C1 segment of cervical spinal cord (tissue), 14 donors: ENCODE measurements at regions not wholly inside any gene's neighbourhood (a gene's known extent, or its start where the extent isn't known, plus 50 kb on each side); places are given as distances from the start of the nearest gene placed in this dataset.
"Not testable (repeated sequence)": the region's sequence is repeated elsewhere in the genome, so short reads cannot be mapped to it uniquely, and the experiment has no call there.

Source experiments
- DNase-seq, 14 donors: peaks; one replicate each; lab custom pipeline; 2025; lab: John Stamatoyannopoulos, UW

DNA sequence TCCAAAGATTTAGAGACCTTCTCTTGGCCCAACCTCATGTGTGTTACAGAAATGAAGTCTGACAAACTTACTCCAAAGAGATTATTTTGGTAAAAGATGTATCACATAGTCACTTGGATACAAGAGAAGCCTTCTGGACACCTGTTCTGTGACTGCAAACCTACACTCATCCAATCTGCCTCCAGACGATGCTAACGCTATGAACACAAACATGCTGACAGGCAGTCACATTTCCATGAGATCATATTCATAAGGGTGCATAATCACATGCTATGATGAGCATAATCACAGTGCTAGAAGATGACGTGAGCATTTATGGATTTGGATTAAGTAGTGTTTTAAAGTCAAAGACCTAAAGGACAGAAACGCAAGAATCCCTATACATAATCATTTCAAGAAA is 340.2 kb downstream of the HACE1 start:
- no peak for DNase-seq

DNA sequence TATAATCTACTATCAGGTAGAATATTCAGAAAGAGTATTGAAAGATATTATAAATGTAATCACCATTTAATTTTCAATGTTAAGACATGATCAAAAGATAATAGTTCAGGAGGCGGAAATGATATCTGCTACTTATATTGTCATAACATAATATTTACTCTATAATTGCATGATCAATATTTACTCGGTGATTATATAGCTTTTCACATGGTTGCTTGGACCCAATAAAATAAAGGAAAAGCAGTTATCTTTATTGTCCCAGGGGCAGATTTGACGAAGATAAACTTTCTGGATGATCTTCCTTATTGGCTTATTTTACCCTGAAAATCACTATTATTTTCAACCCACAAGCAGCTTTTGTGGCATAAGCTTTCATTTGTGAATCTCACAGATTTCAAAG is 350.4 kb downstream of the HACE1 start:
- DNase-seq: no peak

DNA sequence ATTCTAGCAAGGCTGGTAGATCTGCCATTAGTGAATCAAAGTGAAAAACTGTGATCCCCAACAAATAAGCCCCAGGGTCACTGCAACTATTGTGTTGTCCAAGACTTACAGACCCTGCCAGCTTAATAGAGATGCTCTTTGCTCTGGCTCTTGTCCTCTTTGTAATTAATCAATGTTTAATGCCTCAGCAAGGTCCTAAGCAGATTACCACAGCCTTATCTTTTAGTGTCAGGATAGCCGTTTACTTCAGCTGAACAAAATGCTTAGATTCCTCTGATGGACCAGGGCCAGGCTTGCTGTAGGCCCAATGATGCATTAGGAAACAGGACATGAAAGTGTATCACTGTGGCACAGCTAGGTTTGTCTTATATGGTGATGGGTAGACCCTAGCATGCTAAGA is 353.3 kb downstream of the HACE1 start:
- DNase-seq: no peak

DNA sequence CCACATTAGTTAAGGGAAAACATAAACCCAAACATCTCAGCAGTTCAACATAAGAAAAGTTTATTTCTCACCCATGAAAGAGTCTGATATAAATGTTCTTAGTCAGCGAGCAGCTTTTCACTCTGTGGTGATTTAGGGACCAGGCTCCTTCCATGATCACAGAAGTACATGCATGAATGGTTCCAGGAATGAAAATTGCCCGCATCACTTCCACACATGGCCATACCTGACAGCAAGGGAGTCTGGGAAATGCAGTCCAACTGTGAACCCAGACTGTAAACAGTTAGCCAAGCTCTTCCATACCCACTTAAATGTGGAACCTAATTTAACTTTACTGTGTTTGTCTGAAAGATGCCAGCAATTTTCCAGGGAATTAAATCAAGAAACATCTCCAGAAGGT is 353.9 kb downstream of the HACE1 start:
- no peak for DNase-seq

DNA sequence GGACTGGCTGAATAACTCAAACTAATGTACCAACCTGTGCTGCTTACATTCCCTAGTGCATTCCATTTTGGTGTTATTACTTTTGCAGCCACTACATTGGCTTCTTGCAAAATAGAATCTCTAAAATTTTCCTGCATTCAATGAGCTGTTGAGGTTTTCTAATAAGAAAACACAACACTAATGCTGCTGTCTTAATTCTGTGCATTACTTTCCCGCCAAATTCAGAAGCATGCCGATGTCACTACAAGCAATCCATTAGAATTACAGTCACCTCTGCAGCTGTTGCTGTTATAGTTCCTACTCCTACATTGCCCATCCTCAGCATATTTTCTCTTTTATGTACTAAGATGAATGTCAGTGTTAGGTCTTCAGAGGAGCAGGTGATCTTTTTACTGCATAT is 359.5 kb downstream of the HACE1 start:
- DNase-seq: no peak

DNA sequence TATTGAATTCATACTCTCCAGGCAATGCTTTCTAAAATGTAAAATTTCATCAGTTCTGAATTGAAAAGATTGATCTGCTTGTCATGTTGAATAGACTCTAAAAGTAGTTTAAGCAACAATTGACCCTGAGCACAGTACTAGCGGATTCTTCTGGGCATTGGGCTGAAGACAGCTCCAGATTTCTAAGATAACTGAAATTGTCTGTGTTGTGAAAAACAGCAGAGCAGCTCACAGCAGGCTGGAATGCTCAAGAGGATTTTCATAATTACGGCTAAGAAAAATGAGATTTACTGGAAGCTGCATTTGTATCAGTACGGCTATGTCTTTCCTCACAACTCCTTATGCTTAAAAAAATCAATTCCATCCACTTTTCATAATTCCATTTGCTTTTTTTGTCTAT is 373.7 kb downstream of the HACE1 start:
- no peak for DNase-seq

DNA sequence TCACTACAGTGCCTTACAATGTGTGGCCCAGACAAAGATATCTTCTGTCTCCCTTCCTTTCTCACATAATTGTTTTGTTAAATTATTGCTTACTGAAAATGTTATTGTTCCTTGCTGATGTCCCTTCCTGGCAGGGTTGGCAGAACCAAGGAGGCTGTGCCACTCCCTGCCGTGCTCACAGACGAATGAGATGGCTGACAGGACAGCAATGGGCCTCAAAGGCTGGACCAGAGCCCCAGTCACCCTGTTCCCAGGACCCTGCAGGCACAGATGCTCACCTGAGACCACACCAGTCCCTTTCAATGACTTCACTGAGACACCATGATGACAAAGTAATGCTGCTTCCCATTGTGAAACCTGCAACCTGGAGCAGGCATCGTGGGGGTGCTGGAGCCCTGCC is 375.1 kb downstream of the HACE1 start:
- peak in 1 of 14 donors; percentile 66 for DNase-seq

DNA sequence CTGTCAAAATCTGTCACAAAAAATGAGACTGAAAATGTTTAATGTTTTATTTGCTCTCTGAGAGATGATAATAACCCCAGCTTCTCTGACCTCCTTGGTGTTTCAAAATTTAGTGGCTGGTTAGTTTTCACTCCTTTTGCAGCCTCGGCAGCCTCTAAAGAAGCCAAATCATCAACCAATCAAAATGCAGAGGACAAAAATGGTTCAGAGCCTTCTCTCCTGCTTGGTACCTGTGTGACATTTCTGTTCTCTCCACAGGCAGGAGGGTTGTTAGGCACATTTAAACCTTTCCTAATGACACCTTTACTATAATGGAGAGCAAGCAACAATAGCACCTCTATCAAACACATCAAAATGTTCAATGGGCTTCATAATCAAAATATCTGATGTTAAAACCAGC is 375.5 kb downstream of the HACE1 start:
- peak in 1 of 14 donors; percentile 66 for DNase-seq

DNA sequence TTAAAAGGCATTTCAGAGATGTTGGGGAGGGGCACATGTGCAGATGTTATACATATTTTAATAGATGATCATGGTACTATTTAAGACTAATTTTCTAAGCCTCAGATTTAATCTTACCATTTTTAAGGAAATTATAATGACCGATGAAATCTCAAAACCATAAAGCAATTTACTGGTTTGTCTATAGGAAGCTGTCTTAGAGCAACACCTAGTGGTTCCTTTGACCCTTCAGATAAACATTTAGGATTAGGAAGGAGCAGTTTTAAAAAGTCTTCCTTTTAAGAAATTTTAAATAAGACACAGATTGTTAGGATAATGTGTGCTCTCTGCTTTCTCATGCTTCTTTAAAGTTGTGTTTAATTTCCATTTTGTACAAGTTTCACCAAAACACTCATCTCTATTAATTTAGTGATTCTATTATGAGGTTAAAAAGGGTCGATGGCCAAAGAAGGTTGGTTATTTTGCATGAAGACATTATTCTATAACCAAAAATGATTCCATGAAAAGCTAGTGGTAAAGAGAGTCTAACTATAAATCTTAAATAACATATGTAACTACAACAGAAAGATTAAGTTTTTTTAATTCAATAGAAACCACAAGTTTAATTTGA is 376.4 kb downstream of the HACE1 start:
- peak in 1 of 14 donors; percentile 7 for DNase-seq

DNA sequence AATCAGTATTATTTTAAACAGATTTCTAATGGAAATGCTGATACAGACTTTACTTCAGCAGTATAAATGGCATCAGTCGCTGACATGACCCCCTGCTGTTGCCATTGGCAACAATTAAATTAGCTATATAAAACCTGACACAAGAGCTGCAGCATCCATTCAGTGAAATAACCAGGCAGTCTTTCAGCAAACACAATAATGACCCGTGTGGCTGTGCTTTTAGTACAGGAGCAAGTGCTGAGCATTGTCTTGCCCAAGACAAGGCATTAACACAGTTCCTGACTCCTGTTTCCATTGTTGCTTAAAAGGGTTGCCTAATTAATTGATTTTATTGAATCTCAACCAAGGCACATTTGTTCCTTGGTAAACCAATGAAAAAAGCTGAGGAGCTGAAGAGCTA is 382.1 kb downstream of the HACE1 start:
- no peak for DNase-seq

DNA sequence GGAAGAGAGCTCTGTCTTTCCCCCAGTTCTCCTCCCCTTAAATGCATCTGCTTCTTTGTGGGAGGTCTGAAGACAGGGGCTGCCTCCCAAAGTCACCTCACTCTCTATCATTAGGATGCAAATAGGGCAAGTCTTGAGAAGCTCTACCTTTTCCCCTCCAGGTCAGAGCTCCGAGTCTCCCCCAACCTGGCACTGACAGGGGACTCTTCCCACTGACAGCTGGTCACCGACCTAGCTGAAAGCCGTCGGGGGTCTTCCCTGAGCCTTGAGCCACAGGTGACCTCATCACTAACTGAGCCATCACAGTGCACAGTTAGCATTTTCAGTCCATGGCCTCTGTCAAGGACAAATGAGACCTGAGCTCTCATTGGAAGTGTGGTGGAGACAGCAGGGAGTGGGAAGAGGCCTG is 386.7 kb downstream of the HACE1 start:
- peak in 1 of 14 donors; percentile 58 for DNase-seq

DNA sequence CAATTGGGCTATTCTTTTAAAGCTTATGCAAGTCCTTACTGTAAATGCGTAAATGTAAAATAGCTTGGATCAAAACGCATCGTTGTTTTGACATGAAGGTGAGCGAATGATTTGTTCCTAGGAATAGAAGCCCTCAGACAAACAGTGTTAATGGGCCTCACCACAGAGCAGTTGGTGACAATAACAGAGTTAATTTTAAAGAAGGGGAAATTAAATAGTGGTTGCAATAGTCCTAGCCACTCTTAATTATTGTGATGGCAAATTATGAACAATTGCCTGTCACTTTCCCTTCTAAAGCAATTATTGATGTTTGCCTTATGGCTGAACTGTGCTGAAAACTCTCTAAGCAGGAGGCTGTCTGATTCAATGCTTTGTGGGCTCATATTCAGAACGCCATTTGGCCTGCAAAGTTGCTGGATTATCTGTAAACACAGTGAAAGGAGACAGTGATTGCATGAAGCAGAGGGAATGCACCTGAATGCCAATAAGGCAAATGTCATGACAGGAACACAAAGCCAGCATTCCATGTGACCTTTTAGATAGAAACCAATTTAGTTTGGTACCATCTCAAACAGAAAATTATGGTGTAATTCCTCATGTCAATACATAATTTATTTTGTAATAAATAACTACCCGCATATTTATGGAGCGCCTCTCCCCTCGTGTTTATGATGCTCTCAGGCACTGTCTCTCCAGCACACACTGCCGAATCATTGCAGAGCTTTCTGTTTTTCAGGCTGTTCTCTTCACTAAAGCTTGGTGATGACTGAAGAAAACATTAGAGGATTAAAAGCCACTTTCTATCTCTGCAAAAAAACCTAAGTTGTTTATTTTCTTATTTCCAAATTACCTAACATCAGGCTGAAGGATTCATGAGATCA is 387.5 kb downstream of the HACE1 start:
- peak in 1 of 14 donors; percentile 80 for DNase-seq

DNA sequence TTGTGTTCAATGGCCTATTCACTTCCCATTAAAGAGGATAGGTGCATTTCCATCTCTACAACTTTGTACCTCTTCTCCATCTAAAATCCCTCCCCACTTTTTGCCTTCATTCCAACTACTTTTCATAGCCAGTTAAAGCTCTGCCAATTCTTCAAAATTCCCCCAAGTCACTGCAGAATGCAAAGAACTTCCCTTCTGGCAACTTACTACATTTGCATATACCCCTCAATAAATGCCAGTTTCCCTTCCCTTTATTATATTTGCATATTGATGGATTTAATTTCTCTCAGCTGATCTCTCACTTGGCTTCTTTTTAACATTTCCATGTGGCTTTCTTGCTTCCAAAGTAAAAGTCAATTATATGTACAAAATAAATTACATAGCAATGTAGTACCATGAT is 393.4 kb downstream of the HACE1 start:
- DNase-seq: no peak

DNA sequence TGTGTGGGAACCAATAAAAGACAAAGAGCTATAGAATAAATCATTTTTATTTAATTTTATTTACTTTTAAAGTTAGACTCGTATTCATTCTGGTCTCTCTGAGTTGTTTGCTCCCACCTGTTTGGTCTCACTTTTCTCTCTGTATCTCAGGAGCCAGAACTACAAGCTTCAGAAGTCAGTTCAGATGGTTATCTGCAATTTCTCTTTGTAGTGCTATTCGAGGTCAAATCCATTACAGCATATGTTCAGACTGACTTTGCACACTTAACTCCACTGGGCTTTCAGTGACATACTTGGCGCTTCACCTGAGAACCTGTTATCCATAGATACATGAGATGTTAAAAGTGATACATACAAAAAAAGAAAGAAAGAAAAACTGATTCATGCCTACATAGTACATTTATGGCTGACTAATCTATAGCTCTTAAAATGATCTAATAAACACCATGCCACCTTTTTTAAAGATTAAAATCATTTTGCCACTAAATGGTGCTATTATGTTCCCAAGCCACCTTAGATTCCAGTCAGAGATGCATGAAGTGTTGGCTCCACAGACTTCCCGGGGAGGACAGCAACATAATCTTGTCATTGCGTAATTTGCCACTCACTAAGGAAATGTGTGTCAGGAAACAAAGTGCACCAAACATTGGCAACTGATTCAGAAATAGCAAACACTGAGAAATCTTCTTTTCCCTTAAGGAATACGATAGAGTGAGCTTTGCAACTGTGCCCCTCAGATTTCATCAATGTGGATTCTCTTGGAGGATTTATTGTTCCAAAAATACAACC is 396.7 kb downstream of the HACE1 start:
- DNase-seq: no peak

DNA sequence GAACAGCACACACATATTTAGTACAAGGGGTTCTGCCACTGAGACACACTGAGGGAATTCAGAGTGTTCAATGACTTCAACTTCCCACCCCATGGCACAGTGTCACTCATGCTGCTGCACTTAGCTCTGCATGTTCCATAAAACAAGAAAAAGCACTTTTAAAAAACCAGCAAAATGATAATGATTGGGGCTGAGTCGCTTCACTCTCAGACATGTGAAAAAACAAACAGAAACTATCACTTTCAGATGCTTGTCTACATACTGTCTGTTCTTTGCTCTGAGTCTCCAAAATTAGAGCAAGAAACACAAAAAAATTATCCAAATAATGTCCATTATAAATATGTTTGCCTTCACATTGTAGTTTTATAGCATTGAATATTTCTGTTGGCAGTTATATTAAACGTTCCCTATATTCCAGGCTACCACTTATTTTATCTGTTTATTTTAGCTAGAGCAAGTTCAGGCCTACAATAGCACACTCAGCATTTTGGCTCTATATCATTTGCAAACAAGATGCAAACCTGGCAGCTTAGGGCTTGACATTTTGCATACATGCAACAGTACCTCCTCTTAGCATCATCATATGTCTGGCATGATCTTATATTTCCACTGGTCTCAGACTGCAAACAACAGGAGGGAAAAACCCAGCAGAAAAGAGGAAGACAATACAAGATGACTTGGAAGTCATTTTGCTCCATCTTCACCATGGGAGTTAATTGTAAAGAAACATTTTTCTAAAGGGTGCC is 398.8 kb downstream of the HACE1 start:
- DNase-seq: no peak

DNA sequence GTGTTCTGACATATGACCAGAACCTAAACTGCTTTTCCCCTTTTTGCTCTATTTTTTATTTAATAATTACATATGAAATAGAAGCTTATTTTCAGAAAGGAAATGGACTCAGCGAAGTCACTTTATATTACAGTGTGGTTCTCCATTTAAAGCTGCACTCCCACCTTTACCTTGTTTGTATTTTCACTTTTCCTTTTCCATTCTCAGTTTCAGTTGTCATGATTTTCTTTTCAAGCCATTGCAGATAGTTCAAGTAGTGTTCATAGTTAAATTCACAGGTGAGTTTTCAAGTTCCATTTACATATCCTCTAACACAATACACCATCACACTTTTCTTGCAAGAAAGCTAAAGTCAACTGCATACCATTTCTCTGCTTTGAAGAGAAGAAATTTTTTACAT is 400.2 kb downstream of the HACE1 start:
- DNase-seq: no peak

DNA sequence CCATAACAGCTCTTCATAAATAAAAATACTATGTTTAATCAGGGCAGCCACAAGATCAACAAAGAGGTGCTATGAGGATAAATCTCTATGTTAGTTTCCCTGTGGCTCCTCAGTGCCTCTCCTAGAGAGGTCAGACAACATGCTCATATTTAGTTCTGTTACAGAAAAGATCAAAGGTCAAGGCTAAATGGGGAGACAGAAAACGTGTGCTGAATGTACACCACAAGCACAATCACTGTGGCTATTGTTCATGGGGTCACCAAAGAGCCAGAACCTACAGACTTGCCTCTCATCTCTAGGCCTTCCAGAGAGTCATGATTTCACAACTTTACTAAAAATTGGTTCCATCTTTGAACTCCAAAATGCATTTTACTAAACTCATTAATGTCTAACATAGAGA is 409.8 kb downstream of the HACE1 start:
- no peak for DNase-seq

DNA sequence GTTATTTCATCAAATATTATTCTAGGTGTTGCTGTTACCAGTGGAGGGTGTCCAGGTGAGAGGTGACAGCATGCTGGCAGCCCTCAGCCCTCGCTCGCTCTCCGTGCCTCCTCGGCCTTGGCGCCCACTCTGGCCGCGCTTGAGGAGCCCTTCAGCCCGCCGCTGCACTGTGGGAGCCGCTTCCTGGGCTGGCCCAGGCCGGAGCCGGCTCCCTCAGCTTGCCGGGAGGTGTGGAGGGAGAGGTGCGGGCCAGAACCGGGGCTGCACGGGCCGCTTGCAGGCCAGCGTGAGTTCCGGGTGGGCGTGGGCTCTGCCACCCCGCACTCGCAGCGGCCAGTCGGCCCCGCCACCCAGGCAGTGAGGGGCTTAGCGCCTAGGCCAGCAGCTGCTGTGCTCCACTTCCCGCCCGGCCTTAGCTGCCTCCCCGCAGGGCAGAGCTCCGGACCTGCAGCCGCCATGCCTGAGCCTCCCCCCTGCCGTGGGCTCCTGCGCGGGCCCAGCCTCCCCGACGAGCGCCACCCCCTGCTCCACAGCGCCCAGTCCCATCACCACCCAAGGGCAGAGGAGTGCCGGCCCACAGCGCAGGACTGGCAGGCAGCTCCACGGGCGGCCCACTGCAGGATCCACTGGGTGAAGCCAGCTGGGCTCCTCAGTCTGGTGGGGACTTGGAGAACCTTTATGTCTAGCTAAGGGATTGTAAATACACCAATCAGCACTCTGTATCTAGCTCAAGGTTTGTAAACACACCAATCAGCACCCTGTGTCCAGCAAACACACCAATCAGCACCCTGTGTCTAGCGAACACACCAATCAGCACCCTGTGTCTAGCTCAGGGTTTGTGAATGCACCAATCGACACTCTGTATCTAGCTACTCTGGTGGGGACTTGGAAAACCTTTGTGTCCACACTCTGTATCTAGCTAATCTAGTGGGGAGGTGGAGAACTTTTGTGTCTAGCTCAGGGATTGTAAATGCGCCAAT is 413.3 kb downstream of the HACE1 start:
- not testable (repeated sequence) for DNase-seq

DNA sequence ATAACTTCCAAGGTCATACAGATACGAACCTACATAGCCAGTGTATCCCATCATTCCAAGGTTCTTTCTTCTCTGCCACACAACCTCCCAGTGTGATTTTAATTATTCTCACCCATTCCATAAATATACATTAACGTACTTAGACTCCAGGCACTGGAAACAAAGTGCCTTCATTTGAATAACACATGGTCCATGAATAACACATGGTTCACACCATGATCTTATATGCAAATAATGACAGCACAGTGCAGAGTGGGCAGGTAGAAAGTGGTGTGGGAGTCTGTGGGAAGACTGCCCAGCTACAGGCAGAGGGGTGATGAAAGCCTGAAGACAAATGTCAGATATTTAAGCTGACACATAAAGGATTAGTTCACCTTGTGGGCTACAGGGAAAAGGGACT is 425.2 kb downstream of the HACE1 start:
- no peak for DNase-seq

DNA sequence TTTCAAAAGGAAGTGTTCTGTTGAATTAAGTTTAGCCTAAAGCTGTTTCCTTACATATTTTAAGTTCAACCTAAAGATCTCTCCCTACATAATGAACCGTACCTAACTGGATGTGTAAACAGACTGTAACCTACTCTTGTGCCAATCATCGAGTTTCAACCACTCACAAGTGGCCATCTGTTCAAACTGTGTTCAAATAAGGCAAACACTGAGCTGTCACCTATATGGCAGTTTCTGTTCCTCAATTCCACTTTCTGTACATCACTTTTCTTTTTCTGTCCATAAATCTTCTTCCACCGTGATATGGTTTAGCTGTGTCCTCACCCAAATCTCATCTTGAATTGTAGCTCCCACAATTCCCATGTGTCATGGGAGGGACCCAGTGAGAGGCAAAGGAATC is 428.6 kb downstream of the HACE1 start:
- no peak for DNase-seq

DNA sequence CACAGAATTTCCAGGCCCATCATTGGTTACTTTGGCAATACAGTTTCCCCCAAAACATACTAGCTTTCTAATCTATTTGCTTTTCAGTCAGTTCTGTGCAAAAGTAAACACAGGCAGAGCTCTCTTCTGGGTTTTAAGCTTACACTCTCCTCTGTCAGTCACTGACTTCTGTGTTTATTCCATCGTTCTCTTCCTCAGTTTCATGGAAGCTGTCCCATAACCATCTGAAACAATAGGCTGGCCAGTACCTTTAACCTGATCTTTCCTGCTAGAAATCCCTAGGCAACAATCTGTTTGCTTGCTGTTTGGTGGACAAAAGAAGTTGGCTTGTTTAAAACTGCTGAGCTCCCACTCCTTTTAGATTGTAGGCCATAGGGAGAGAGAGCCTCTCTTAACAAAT is 431.5 kb downstream of the HACE1 start:
- no peak for DNase-seq
